NCI-H748 (cell line): ENCODE measurements at regions not wholly inside any gene's neighbourhood (a gene's known extent, or its start where the extent isn't known, plus 50 kb on each side); places are given as distances from the start of the nearest gene placed in this dataset.
A peak's percentile ranks its signal among the peaks of the same experiment; 100 is the strongest.
"Not testable (repeated sequence)": the region's sequence is repeated elsewhere in the genome, so short reads cannot be mapped to it uniquely, and the experiment has no call there.

Source experiments
- DNase-seq: peaks from one replicate; lab custom pipeline; 2025; ENCODE audit not compliant: unreplicated experiment; lab: John Stamatoyannopoulos, UW

DNA sequence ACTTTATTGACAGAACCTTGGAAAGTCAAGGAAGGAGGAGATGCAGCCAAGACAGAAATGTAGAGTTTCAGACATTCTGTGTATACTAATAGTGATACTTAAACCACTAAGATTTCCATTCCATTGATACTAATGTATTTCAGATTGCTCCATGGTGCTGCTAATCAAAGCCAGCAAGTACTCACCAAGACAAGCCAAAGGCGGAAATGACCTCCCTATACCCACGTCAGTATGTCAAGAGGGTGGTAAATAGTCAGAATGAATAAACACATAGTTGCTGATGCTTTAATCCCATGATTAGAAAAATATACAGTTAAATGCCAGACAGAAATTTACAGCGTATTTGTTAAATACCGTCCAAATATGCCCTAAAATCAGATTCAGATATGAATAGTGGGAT is 417.8 kb upstream of the INTU start:
- no peak for DNase-seq

DNA sequence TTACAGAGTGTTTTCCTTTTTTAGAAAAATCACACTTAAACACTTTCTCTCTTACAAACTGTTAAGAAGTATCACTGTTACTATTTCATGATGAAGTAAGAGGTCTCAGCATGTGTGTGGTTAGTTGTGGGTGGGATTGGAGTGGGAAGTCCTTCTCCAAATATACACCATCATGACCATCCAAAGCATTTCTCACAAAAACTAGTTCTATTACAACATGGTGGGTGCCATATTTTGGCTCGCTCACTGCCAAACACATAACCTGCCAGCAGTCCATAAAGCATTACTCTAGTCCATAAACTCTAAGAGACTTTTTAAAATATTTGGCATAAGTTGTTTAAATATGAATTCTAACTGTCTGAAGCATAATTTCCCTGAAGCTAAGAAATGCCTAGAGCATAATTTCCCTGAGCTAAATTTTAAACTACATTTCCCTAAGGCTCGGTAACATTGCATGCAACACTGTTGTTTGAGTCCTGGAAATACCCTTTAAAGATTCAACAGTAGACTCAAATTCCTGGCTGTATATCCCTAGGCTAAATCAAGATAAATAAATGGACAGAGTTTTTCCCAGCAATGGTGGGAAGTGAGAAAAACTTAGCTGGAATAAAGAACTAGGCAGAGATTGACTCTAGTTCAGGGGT is 415.0 kb upstream of the INTU start:
- no peak for DNase-seq

DNA sequence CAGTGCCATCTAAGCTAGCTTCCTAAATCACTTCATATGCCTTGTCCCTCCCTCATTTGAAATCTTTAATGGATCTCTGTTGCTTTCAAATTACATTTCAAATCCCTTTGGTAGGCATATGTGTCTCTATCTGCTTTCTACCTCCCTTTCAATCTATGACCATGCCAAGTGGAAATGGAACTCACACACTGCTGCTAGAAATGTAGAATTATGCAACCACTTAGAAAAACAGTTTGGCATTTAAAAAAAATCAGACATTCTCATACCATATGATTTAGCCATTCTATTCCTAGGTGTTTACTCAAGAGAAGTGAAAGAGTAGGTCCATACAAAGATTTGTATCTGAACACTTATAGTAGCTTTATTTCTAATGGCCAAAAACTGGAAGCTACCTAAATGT is 413.5 kb upstream of the INTU start:
- DNase-seq, result no peak

DNA sequence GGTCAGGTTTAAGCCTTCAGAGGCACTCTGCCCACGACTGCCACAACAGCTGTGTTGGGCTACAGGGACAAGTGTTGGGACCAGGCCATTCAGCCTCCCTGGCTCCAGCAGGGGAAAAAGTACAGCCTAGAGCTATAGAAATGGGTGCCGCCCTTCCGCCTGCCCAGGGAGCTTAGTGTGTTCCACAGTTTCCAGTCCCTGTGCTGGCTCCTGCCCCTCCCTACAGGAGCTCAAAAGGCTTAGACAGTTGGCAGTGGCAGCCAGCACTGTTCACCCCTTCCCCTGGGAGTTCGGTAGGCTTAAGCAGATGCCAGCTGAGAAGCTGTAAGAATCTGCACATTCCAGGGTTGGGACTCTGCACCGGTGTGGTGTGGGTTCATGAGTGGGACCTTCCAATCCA is 408.2 kb upstream of the INTU start:
- no peak for DNase-seq

DNA sequence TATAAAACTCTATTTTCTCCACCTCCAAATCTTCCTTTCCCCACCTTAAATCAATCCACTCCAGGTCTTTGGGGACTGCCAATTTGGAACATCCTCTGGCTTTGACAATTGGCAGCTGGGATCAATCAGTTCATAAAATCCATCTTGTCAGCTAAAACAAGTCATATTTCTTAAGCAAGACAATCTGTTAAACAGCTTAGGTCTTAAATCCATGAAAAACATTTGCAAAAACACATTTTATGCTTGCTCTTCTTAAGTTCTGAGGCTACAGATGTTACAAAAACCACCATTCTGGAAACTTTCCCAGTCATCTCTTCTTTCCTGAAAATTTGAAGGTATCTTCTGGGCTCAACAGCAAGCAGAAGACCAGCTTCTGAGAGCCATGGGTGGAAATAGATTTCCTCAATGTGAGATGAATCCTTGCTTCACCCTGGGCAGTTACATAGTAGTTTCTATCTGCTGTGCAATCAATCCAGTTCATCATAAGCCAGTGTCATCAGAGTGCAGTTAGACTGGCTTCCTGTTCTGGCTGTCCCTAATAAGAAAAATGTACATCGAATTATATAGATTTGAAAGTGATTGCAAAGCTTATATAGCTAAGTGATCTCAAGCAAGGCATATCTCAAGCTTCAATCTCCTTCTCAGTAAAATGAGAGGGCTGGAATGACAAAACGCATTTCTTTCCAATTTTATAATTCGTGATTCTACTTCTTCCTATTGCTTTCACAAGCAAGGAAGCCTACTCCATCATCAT is 402.7 kb upstream of the INTU start:
- DNase-seq, result no peak

GRCh38 chr4:127236889-127237288 is 395.9 kb upstream of the INTU start:
- no peak for DNase-seq

DNA sequence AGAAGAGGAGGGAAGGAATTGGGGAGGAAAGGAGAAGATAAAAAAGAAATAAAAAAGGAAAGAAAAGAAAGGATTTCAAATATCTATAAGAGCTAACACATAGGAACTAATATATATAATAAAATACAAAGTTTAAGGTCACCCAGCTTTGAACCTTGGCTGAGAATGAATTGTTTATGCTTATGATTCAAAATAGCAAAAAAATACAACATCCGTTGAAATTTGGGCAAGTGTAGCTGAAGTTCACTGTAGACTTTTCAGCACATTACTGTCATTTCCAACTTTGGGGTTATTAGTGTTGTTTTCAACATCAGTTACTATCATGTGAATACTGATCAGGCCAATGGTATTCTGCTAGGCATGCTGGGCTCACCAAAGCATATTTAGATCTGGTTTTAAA is 395.2 kb upstream of the INTU start:
- no peak for DNase-seq

DNA sequence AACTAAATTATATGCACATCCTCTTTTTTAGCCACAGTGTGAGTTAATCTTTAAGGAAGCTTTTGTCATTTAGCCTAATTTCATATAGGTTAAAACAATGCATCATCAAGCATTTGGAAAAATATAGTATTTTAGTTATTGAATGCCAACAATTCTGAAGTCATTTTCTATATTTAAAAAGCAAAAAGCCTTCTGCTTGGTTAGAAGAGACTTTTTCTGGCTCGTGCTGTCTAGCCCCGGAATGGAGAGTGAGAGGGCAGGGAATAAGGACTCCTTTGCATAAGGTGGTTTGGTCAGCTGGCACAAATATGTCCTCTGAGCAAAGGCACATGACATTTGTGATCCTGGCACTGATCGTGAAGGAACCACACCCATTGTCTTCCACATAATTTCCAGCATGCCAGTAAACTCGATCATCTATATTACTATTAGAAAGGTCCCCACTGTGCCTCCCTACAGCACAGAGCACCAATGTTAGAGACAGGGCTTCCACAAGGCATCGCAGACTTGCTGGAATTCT is 393.7 kb upstream of the INTU start:
- no peak for DNase-seq

- no peak for DNase-seq
Measured at GRCh38 chr4:127239902-127240763, 392.6 kb upstream of the INTU start.

GRCh38 chr4:127240764-127241105 is 392.0 kb upstream of the INTU start:
- no peak for DNase-seq

- no peak for DNase-seq
Measured at GRCh38 chr4:127244515-127244914, 388.2 kb upstream of the INTU start.

GRCh38 chr4:127246963-127247952 is 385.5 kb upstream of the INTU start:
- DNase-seq, result no peak

DNA sequence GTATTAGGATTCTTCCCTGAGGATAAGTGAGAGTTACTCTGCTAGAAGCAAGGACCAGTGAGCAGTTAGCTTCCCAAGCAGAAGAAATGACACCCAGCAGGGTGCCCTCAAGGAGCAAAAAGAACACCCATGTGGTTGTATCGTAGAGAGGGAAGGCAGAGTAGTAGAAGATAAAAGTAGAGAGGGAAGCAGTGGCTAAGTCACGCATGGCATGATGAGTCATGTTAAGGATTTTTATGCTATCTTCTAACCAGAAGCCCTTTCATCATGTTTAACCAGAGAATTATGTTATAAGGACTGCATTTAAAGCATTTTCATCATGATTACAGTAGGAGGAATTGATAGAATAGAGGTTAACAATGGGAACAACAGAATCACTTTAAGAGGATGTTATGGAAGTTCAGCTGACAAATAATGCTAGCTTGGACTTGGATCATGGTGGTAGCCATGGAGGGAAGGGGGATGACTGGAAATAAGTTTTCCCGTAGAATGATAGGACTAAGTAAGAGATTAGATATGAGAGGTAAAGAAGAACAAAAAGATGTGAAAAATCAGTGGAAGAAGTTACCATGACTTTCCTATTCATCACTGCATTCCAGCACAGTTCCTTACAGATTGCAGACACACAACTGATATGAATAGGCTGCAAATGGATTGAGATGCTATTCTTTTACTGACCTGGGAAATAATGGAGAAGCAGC is 383.5 kb upstream of the INTU start:
- no peak for DNase-seq

GRCh38 chr4:127249767-127250108 is 383.0 kb upstream of the INTU start:
- DNase-seq, result no peak

DNA sequence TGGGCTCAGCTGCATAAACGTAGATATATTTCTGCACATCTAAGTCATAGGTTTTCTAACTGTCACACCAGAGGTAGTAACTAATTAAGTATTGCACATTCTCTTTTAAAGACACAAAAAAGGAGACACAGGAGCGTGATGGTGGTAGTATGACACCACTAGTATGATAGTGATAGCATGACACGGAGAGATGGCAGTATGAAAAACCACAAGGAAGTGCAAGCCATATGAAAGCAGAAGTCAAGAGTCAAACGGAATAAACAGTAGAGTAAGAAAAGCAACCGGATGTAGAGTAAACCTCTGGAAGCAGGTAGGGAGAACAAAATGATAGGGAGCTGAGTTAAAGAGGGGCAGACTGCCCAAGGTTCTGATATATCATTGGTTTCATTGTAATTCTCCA is 382.2 kb upstream of the INTU start:
- DNase-seq, result no peak

DNA sequence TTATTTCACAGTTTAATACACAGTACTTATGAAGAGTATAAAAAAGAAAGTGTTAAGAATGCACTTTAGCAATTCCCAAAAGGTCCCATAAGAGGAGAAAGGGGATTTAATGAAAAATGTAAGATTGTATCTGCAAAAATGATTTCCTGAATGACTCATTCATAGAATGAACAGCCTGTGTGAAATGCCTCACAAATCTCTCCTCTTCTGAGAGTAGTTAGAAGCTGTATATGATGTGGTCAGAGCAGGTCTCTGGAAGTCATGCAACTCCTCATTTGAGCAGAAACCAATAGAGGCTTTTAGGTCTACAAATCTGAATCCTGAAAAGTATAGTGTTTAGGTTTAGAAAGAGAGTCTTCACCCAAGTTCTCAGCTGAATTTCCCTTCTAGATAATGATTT is 381.3 kb upstream of the INTU start:
- DNase-seq, result no peak

DNA sequence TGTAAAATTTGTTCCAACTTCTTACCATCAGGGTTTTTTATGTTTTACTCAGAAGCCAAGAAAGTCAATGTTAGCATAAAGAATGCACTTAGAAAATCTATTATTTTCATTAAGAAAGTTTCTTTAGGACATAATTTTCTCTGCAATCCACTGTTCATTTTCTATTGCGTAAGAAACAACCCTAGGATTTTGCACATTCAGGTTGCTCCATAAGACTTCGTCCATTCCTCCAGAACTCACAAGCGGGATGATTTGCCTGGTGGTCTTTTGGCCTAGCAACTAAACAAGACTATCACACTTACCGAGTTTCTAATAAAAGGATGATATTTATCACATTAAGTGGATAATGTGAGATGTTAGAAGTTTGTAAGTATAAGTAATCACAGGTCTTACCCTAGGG is 376.3 kb upstream of the INTU start:
- no peak for DNase-seq

GRCh38 chr4:127261476-127261875 is 371.3 kb upstream of the INTU start:
- DNase-seq, result peak; percentile 49

GRCh38 chr4:127268367-127268766 is 364.4 kb upstream of the INTU start:
- DNase-seq, result no peak

DNA sequence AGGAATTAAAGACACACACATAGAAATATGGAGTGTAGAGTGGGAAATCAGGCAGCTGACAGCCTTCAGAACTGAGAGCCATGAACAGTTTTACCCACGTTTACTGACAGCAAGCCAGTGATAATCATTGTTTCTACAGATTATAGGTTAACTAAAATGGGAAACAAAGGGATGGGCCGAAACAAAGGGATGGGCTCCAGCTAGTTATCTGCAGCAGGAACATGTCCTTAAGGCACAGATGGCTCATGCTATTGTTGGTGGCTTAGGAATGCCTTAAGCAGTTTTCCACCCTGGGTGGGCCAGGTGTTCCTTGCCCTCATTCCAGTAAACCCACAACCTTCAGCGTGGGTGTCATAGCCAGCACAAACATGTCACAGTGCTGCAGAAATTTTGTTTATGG is 355.7 kb upstream of the INTU start:
- DNase-seq, result not testable (repeated sequence)
